ENCODE measurements at regions not wholly inside any gene's neighbourhood (a gene's known extent, or its start where the extent isn't known, plus 50 kb on each side); places are given as distances from the start of the nearest gene placed in this dataset.

DNA sequence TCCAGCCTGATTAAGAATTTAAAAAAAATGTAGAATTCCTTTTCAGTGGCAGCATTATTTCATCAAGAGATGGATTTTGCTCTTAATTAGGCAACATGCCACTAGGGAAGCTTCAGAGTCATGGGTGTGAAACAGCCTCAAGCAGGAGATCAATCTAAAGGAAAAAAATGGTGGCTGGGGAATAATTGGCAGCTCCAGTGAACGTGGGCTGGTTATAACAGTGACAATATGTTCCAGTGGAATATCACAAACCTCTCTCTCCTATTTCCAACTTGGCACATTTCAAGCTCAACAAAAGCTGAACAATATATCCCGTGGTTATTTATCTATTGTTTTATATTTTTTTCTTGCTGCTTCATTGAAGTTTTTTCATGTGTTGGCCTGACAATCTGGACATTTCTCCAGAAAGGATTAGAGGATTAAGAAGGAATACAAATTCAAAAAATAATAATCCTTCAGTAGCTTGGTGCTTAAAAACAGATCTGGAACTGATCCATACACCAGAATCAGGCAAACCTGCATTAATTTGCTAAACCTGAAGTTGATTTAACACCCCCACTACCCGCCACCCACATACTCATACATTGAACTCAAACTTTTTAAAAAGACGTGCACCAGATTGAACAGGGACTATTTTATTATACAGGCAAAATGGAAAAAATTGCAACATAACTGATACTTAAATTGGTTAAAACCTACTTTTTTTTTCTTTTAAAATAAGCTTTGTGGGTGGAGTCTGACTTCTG lies 255.9 kb upstream of the SPRED2 start:
- no peak for DNase-seq (ENCODE audit: low read depth in 2 of 2)

DNA sequence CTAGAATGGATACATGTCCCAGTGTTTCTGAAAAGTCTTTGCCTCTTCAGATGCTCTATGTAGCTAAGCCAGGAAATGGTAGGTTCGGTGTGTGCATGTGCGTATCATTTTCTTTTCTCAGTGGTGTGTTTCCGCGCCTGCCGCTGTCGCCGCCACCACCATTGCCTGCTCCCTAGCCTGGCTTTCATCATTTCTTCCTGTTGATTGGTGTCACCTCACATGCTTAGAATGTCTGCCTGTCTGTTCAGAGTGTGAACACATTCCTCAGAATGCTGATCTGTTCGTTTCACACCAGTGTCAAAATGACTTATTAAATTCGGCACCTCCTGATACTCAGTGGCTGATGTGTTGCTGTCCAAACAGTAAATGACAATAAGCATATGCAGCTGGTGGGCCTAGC lies 255.2 kb upstream of the SPRED2 start:
- no peak for DNase-seq (ENCODE audit: low read depth in 2 of 2)

DNA sequence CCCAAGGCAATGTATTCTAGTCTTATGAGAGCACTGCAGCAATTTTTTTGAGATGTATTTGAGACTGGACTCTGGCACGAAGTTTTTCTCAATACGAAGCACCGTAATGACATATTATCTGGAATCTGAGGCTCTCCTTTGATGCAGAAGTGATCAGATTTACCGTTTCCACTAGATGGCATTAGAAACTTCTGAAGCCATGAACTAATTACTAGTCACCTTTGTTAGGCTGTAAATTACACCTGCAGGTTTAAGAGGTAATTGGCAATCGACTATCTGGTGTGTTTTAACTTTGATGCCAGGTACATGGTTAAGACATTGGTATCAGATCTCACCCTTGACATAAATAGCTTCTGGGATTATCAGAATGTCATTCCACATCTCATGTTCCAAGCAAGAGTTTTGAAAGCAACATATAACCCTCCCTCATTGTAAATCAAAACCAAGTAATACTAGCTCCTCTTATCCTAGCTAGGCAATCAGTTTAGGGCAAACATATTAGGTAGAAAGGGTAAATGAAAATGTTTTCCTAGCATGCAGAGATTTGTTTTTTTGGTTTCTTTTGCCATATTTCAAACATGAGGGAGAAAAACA lies 254.6 kb upstream of the SPRED2 start:
- no peak for DNase-seq (ENCODE audit: low read depth in 2 of 2)

DNA sequence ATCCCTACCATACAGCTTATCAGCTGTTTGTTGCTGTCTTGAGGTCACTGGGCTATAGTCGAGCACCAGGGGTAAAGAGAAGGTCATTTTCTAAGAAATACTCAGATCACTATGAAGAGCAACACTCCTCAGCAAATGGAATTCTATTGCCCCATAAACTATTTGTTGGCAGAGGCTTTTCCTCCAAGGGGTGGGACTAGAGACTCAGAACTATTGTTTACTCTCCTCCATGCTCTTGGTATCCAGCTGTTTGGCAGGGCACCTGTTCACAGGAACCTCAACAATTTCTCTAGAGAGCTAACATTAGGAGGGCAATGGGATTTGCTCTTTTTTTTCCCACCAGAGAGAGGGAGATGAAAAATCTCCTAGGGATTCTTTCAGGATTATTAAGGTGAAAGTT lies 249.1 kb upstream of the SPRED2 start:
- no peak for DNase-seq (ENCODE audit: low read depth in 2 of 2)

DNA sequence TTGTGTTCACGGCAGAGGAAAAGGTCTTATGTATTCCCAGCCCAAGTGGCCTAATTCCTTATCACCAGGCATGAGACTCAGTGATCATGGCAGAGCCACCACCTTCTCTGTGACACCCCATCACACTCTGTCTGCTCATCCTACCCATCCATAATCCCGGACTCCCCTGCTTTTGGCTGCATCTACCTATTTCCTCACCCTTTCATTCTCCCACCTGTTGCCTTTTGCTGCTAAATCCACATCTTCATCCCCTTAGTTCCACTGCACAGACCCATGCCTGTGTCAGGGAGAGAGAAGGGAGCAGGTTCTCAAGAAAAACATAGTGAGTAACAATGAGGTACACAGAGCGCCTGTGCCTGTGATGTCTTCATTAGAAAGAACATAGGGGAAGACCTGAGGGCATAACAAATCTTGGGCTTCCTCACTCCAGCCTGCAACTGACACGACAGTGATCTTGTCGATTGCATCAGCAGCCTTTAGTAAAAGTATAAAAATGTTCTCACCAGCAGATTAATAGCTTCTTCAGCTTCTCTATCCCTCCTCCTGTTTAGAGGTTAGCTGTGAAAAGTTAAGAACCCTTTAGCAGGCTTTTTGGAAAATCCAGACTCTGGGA lies 246.5 kb upstream of the SPRED2 start:
- no peak for DNase-seq (ENCODE audit: low read depth in 2 of 2)

DNA sequence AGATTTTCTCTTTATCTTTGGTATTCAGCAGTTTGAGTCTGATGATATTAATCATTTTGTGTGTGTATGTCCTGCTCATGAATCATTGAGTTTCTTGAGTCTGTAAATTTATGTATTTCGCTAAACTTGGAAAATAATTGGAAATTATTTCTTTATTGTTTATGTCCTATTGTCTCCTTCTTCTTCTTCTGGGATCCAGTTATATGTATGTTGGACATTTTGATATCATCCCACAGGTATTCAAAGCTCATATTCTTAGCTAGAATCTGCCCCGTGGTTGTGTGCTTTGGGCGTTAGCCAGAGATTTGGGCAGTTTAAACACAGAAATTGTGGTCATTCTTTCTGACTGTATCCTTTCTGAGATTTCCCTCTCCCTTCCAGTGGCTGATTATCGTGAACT lies 243.0 kb upstream of the SPRED2 start:
- no peak for DNase-seq (ENCODE audit: low read depth in 2 of 2)

DNA sequence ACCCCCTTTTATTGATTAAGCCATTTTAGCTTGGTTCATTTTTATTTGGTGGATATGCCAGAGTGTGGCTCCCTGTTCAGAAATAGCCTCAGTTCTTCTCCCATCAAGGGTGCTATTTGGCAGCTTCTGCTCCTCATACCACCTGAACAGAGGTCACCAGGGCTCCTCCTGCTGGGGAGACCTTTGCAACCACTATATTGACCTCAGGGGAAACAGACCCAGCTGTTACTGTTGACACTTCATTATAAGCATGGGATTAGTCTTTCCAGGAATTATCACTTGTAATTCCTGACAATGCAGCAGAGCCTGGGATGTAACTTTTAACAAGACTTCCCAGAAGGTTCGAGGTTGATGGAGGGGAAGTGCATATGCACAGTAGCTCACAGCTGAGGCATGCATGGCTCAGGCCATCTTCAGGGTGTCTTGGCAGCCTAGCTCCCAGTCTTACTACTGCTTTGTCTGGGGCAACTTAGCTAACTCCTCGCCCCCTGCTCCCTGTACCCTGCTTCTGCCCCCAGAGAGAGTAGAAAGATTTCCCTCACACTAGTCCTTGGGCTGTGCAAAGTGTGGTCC lies 239.4 kb upstream of the SPRED2 start:
- DNase-seq (ENCODE audit: low read depth in 2 of 2), result no peak

DNA sequence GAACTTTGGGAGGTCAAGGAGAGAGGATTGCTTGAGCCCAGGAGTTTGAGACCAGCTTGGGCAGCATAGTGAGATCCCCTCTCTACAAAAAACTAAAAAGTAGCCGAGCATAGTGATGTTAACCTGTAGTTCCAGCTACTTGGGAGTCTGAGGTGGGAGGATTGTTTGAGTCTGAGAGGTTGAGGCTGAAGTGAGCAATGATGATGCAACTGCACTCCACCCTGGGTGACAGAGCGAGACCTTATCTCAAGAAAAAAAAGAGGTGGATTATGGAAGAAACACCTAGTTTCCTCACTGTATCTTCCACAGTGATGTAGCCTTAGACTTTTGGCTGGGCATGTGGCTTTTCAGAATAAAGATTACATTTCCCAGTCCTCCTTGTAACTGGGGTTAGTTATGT lies 237.2 kb upstream of the SPRED2 start:
- DNase-seq (ENCODE audit: low read depth in 2 of 2), result no peak

DNA sequence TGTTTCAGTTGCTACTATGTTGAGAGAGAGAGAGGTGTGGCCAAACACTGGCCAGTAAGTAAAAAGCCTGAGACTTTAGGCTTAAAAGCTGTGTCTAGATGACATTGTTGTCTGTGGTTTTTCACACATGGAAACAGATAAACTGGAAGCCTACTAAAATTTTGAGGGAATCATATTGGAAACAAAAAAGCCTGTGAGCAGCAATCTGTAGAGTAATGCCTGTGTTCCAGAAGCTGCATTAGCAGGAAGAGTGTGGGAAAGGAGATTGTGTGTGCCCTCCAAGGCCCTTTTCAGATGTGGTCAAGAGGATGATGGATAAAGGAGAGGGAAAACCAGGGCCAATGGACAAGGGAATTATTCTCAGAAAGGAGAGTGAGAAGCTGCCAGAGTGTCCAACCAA lies 236.3 kb upstream of the SPRED2 start:
- no peak for DNase-seq (ENCODE audit: low read depth in 2 of 2)

DNA sequence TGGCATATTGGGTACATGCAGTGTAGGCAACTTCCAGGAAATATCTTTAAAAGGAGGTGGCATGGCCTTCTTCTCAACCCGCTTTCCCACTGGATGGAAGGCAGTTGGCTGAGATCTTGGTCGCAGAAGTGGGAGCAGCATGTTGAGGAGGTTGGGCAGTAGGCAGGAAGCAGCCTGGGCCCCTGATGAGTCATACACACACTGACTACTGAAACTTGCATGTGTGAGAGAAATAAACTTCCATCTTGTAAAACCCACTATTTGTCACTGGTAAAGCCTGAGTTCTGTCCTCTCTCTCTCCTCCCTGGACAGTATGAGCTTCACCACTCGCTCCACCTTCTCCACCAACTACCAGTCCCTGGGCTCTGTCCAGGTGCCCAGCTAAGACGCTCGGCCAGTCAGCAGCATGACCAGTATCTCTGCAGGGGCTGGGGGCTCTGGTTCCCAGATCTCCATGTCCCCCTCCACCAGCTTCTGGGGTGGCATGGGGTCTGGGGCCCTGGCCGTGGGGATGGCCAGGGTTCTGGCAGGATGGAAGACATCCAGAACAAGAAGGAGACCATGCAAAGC lies 233.8 kb upstream of the SPRED2 start:
- no peak for DNase-seq (ENCODE audit: low read depth in 2 of 2)

DNA sequence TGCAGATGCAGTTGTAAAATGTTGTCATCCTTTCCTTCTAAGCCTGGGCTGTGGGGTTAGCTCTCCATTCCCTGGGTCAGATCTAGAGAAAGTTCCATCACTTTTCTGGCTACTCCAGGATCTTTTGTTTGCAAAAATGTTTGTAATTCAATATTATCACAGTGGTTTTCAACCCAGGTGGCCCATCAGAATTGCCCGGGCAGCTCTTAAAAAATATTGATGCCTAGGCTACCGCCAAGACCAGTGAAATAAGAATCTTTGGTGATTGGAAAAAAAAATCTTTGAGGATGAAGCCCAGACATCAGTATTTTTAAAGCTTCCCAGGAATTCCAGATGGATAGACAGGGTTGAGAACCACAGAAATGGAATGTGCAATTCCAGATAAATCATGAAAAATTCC lies 232.5 kb upstream of the SPRED2 start:
- DNase-seq (ENCODE audit: low read depth in 2 of 2), result no peak

DNA sequence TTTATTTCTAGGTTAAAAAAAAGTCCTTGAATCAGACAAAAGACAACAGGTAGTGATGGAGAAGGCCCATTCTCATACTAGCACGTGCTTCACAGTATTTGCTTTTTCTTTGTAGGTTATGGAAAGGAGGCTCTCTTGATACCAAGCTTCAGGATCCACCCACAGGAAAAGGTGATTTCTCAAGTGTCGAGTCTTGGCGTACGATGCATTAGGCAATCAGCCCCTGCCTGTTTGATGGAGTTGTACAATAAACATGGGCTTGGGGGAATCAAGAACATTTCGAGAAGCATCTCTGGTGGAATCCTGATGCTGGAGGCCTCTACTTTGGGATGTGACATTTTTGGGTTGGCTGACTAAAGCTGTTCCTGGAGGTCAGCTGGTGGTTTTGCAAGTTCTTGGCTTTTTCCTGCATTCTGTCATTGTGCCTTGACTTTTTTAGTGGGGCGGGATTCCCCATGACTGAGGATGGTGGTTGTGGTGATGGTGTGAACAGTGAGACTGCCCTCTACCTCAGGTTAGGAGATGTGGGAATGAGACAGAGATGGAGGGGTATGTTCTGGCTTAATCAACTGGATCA lies 231.5 kb upstream of the SPRED2 start:
- no peak for DNase-seq (ENCODE audit: low read depth in 2 of 2)

DNA sequence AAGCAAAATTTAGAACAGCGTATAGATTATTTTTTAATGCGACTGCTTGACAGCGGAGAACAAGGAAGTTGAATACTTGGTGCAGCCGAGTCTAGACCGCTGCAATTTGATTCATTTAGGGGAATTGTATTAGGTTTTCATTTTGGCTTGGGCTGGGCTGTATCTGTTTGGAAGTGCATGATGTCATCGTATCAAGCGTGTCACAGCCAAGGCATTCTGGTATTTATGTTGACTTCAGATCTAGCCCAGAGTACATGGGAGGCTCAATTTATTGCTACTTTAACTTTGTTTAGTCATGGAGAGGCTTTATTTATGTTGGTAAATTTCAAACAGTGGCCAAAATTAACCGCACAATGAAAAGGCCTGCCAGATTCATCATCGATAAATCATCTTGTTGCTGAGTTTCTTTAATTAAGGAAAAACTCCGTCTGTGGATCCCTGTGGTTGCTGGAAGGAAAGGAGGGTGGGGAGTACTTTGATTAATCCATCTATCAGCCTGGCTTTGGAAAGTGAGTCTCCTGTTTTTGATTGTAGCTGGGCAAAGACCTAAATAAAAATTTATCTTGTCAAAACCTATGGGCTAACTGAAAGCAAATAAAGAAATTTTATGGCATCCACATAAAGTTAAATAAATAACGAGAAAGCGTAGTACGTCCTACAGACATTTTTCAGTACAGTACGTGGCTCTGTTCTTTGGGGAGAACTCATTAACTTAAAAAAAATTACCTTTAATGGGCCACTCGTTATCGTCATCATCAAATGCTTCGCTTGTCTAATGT lies 230.4 kb upstream of the SPRED2 start:
- DNase-seq (ENCODE audit: low read depth in 2 of 2), result no peak

DNA sequence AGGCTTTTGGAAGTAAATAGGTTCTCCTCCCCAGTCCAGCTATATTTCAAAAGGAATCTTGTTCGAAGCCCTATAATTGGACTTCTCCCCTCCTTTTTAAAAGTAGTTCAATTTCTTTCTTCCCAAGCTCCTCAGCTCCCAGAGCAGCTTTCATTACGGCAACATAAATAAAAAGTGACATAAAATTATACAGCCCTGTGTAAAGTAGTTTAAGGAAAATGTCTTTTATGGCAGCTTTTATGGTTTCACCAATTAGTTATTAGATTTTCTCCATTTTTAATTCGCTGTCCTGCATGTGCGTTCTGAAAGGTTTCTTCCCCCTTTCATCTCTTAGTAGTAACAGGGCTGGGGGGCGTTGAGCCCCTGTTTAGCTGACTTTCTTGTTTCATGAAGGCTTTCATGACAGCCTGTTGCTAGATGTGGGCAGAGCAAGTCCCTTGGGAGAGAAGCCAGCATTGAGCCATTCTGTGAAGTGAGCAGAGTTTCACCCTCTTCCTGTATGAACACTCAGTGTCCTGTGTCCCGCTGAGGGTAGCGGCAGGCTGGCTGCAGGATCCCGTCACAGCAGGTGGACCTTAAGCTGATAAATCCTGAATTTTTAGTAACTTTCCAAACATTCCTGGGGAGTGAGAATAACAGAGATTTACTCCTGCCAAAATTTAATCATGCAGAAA lies 229.7 kb upstream of the SPRED2 start:
- DNase-seq (ENCODE audit: low read depth in 2 of 2), result no peak

DNA sequence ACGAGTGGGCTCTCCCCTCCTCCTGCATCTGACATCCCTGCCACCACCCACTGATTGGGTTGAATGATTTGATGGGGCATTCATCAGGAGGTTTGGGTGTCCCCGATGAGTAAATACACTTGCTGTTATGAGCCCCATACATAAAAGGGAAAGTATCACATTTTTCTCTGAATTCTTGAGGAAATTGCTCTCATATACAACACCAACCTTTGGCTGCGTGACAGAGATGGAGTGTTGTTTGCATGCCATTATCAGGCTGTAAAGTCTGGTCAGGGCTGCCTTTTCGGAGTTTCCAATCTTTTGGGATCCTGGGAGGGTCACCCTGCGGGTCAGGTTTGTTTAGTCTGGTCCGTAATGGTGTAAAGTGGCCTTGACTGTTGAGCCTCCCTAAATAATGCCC lies 227.9 kb upstream of the SPRED2 start:
- DNase-seq (ENCODE audit: low read depth in 2 of 2), result no peak

DNA sequence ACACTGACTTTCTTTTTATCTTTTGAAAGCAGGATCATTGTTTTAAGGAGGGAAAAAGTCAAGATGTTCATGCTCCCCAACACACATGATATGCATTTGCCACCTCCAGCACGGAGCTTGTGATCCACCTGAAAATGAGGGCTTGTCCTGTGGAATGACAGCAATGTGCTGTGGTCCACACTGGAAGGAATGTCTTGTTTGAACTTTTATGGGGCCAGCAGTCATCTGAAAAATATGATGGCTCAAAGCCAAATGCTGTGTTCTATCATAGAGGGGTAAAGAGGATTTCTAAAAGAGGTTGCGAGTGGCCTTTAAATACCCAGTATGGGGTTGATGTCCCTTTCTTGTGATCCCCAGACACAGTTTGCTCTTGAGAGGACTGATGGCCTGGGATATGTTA lies 226.5 kb upstream of the SPRED2 start:
- no peak for DNase-seq (ENCODE audit: low read depth in 2 of 2)

DNA sequence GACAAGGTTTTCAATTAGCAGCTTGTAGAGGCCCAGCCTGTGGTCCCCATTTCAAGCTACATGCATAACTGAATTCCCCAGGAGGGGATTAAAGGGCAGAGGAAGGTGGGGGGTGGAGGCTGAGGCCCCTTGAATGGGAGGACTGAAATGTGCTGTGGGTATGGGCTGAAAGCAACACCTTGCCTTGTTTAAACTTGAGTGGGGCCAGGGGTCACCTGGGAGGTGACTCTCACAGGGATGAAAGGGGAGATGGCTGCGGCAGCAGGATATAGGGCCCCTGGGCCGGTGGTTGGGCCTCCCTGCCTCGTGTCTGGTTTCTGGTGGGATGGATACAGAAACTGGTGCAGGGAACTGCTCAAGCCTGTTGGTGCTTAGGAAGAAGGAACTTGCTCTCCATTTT lies 225.9 kb upstream of the SPRED2 start:
- DNase-seq (ENCODE audit: low read depth in 2 of 2), result no peak

DNA sequence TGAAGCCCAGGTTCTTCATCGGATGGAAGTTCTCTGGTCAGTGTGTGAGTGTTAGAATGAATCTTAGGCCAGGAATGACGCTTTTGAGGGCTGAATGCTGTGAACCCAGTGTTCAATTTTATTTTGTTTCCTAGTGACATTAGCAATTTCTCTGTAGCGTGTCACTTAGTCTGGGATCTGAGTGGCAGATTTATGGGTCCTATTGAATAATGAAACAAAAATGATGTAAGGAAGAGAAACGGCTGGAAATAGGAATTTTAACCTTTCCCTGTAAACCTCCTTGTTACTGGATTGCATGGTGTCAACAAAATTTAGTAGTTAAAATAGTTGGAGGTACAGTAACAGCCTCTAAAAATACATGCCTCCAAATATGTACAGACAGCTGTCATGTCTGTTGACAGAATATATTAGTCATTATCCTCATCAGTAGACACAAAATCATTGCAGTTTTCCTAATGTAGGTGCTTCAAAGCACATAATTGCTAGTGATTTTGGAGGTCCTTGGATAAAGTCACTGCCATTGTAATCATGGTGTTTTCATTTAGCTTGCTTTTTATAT lies 223.8 kb upstream of the SPRED2 start:
- no peak for DNase-seq (ENCODE audit: low read depth in 2 of 2)

DNA sequence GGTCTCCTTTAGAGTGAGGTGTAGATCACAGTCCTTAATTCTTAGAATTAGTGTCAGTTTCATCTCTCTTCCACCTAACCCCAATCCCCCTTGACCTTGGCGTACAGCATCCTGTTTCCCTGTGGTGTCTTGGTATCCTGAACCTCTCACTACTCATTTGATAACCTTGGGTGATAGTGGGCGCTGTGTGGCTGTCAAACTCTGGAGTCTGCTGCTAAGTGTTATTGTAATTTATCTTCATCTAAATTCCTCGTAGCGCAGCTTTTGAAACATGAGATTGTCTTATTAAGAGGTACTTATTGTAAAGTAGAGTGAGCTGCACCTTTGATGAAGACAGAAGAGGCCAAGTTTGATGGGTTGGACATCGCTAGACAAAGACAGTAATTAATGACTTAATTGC lies 222.6 kb upstream of the SPRED2 start:
- no peak for DNase-seq (ENCODE audit: low read depth in 2 of 2)

DNA sequence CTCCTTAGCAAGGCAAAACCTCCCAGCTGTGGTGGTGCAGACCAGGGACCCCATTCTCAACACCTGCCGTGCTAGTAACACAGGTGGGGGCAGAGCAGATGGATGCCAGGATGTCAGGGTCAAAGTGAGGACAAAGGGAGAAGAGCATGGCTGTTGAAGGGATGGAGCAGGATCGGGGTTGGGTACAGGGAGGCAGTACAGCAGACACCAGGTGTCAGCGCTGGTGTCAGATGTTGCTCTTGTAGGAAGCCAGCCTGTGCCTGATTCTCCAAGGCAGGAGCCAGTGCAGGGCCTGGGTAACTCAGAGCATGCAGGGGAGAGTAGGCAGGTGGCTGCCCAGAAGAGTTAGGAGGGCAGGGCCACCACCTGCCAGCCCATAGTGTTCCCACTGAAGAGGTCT lies 222.1 kb upstream of the SPRED2 start:
- no peak for DNase-seq (ENCODE audit: low read depth in 2 of 2)

DNA sequence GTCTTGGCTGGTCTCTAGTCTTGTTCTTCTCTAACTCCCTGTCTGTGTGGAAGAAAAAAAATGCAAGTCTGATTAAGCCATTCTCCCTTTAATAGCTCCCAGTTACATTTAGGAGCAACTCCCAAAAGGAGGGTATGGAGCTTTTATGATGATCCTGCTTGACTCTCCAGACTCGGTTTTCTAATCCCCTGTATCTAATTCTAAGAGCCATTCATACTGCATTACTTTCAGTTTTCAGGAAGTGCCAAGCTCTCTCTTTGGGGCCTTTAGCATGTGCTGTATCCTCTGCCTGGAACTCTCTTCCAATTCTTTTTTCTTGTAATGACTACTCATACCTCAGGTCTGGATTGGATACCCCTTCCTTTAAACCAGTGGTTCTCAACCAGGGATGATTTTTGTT lies 219.7 kb upstream of the SPRED2 start:
- DNase-seq (ENCODE audit: low read depth in 2 of 2), result no peak
